Ascending aorta (tissue), 2 donors: ENCODE measurements at regions not wholly inside any gene's neighbourhood (a gene's known extent, or its start where the extent isn't known, plus 50 kb on each side); places are given as distances from the start of the nearest gene placed in this dataset.
"Not testable (repeated sequence)": the region's sequence is repeated elsewhere in the genome, so short reads cannot be mapped to it uniquely, and the experiment has no call there.

Experiments used
- DNase-seq, 2 donors: peaks; one replicate each; pipeline ENCODE4 v3.0.0-alpha.2; 2019; ENCODE audit warnings: low spot score in 2 of 2
- H3K27ac ChIP-seq, 2 donors: fragments of 200-600 bp; sonication (generic); one replicate each; pipeline ENCODE4 v1.5.1; 2016 to 2017; ENCODE audit warnings: mild to moderate bottlenecking in 1 of 2
- H3K27me3 ChIP-seq: fragments of 200-600 bp; sonication (generic); one replicate; pipeline ENCODE4 v1.5.1; 2017
- H3K36me3 ChIP-seq, 2 donors: fragments of 200-600 bp; sonication (generic); one replicate each; pipeline ENCODE4 v1.5.1; 2016
- H3K4me1 ChIP-seq, 2 donors: fragments of 200-600 bp; sonication (generic); one replicate each; pipeline ENCODE4 v1.5.1; 2016 to 2017; ENCODE audit warnings: mild to moderate bottlenecking in 1 of 2
- H3K4me3 ChIP-seq, 2 donors: fragments of 200-600 bp; sonication (generic); one replicate each; pipeline ENCODE4 v1.5.1; 2016 to 2017; ENCODE audit warnings: mild to moderate bottlenecking in 1 of 2
- H3K9me3 ChIP-seq, 2 donors: fragments of 200-600 bp; sonication (generic); one replicate each; pipeline ENCODE4 v1.5.1; 2016
- CTCF ChIP-seq, 3 experiments: fragments of 200-600 bp in 2 of 3; fragments of 450-650 bp in 1 of 3; sonication (generic) in 2 of 3; IDR thresholded peaks; one replicate each; pipeline ENCODE4 v1.5.1; 2016 to 2019; ENCODE audit warnings: antibody characterized with exemption in 3 of 3, mild to moderate bottlenecking in 1 of 3, moderate library complexity in 1 of 3
- intact Hi-C: fragments of 100-400 bp; cut with DNase I; formaldehyde crosslinking; loops from one replicate; pipeline ENCODE4 v1.15.1; 2023

GRCh38 chr15:91414124-91414523, 314.1 kb downstream of the SV2B start:
- intact Hi-C loops: no loop called here
- Histone ChIP-seq H3K27me3 (no peaks in the 10 kb centered on the region), H3K9me3 (no peaks in the 10 kb centered on the region), H3K4me3 (no peak overlapping the region), H3K4me1 (no peaks in the 10 kb centered on the region), H3K36me3 (no peaks in the 10 kb centered on the region), H3K27ac (no peak overlapping the region)
- DNase-seq: no peak
- no peak for TF ChIP-seq CTCF (IDR thresholded peaks at IDR 0.05)

GRCh38 chr15:91415258-91415657, 315.2 kb downstream of the SV2B start:
- H3K4me3 ChIP-seq, H3K9me3 ChIP-seq, H3K36me3 ChIP-seq, intact Hi-C loops, H3K27ac ChIP-seq, H3K4me1 ChIP-seq, DNase-seq, H3K27me3 ChIP-seq: not testable (repeated sequence)

- intact Hi-C loops: no loop called here
- Histone ChIP-seq H3K27ac (no peak overlapping the region), H3K9me3 (no peaks in the 10 kb centered on the region), H3K27me3 (no peaks in the 10 kb centered on the region), H3K4me1 (no peaks in the 10 kb centered on the region), H3K36me3 (no peaks in the 10 kb centered on the region), H3K4me3 (no peak overlapping the region)
- no peak for TF ChIP-seq CTCF (IDR thresholded peaks at IDR 0.05)
- no peak for DNase-seq
Observed at GRCh38 chr15:91420689-91421088, 320.6 kb downstream of the SV2B start.

GRCh38 chr15:91422797-91423196, 322.7 kb downstream of the SV2B start:
- no peaks in the 10 kb centered on the region for H3K36me3 ChIP-seq
- intact Hi-C loops: no loop called here
- H3K27ac ChIP-seq: no peak overlapping the region
- H3K4me1 ChIP-seq: no peaks in the 10 kb centered on the region
- DNase-seq: no peak
- no peak overlapping the region for H3K4me3 ChIP-seq
- no peak for TF ChIP-seq CTCF (IDR thresholded peaks at IDR 0.05)
- H3K9me3 ChIP-seq: no peaks in the 10 kb centered on the region
- no peaks in the 10 kb centered on the region for H3K27me3 ChIP-seq

GRCh38 chr15:91424001-91424400, 323.9 kb downstream of the SV2B start:
- no peak for TF ChIP-seq CTCF (IDR thresholded peaks at IDR 0.05)
- H3K4me3 ChIP-seq: no peak overlapping the region
- no peaks in the 10 kb centered on the region for H3K36me3 ChIP-seq
- DNase-seq: no peak
- no peaks in the 10 kb centered on the region for H3K4me1 ChIP-seq
- no peaks in the 10 kb centered on the region for H3K27me3 ChIP-seq
- intact Hi-C loops: no loop called here
- H3K27ac ChIP-seq: no peak overlapping the region
- no peaks in the 10 kb centered on the region for H3K9me3 ChIP-seq

GRCh38 chr15:91426412-91426811, 326.4 kb downstream of the SV2B start:
- Histone ChIP-seq H3K27me3 (no peaks in the 10 kb centered on the region), H3K27ac (no peak overlapping the region), H3K9me3 (no peaks in the 10 kb centered on the region), H3K4me3 (no peak overlapping the region), H3K4me1 (no peaks in the 10 kb centered on the region), H3K36me3 (no peaks in the 10 kb centered on the region)
- no peak for DNase-seq
- intact Hi-C loops: no loop called here
- TF ChIP-seq CTCF (IDR thresholded peaks at IDR 0.05): no peak
